ENCODE measurements at regions not wholly inside any gene's neighbourhood (a gene's known extent, or its start where the extent isn't known, plus 50 kb on each side); places are given as distances from the start of the nearest gene placed in this dataset.

DNA sequence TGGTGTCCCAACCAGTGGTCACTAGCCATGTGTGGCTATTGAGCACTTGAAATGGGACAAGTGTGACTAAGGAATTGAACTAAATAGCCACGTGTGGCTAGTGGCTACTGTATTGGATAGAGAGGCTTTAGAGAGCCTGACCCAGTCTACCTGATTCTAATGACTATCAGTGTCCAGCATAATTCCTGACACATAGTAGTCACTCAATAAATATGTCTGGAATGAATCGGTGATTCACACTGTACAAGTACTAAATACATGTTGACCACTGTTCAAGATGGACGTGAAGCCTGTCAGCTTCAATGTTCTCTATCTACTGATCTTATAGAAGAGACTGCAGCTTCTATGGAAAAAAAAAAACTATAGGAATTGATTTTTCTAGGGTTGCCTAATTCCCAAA is 57.7 kb upstream of the MAST4 start:
- H3K36me3 Mint-ChIP-seq (ENCODE audit: low read depth) = no peaks in the 10 kb centered on the region
- no peak overlapping the region for H3K27ac Mint-ChIP-seq (ENCODE audit: unreplicated experiment)
- no peaks in the 10 kb centered on the region for H3K4me1 Mint-ChIP-seq (ENCODE audit: low read depth)
- H3K9me3 Mint-ChIP-seq (ENCODE audit: low read depth) = no peaks in the 10 kb centered on the region
- peaks cover 7% of the 10 kb centered on the region for H3K27me3 Mint-ChIP-seq (ENCODE audit: low read depth)
- TF ChIP-seq, protein P1, sequence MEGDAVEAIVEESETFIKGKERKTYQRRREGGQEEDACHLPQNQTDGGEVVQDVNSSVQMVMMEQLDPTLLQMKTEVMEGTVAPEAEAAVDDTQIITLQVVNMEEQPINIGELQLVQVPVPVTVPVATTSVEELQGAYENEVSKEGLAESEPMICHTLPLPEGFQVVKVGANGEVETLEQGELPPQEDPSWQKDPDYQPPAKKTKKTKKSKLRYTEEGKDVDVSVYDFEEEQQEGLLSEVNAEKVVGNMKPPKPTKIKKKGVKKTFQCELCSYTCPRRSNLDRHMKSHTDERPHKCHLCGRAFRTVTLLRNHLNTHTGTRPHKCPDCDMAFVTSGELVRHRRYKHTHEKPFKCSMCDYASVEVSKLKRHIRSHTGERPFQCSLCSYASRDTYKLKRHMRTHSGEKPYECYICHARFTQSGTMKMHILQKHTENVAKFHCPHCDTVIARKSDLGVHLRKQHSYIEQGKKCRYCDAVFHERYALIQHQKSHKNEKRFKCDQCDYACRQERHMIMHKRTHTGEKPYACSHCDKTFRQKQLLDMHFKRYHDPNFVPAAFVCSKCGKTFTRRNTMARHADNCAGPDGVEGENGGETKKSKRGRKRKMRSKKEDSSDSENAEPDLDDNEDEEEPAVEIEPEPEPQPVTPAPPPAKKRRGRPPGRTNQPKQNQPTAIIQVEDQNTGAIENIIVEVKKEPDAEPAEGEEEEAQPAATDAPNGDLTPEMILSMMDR (IDR thresholded peaks at IDR 0.05) = no peak
- H3K4me3 Mint-ChIP-seq (ENCODE audit: unreplicated experiment) = no peak overlapping the region
- DNase-seq (ENCODE audit: low spot score) = no peak

DNA sequence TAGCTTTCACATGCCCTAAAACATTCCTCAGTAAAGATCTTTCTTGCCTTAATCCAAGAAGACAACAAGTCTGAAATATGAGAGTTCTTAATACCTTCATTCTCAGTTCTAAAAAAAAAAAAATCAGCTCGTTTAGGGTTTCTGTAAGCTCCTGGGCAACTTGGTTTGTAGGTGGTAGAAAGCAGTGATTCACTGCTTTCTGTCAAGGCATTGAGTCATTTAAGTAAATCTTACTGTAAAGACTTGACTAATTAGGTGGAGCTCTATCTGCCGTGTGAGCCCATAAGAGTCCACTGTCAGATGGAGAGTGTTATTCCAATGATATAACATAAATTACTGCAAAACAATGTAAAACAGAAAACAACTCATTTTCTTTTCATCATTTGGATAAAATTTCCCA is 56.1 kb upstream of the MAST4 start:
- Mint-ChIP-seq H3K4me3 (ENCODE audit: unreplicated experiment) (no peak overlapping the region), H3K27ac (ENCODE audit: unreplicated experiment) (no peak overlapping the region), H3K27me3 (ENCODE audit: low read depth) (peaks cover 5% of the 10 kb centered on the region), H3K4me1 (ENCODE audit: low read depth) (no peaks in the 10 kb centered on the region), H3K36me3 (ENCODE audit: low read depth) (no peaks in the 10 kb centered on the region), H3K9me3 (ENCODE audit: low read depth) (no peaks in the 10 kb centered on the region)
- no peak for DNase-seq (ENCODE audit: low spot score)
- TF ChIP-seq, protein P1 (IDR thresholded peaks at IDR 0.05) = no peak

DNA sequence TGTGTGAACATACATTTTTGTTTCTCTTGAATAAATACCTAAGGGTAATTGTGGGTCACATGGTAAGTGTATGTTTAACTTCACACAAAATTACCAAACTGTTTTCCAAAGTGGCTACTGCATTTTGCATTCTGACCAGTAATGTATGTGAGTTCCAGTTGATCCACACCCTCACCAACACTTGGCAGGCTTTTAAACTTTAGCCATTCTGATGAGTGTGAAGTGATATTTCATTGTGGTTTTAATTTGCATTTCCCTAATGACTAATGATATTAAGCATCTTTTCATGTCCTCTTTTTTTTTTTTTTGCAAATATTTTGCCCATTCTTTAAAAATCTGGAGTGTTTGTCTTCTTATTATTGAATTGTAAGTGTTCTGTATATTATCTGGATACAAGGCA is 53.5 kb upstream of the MAST4 start:
- H3K27ac Mint-ChIP-seq (ENCODE audit: unreplicated experiment) = no peak overlapping the region
- no peaks in the 10 kb centered on the region for H3K36me3 Mint-ChIP-seq (ENCODE audit: low read depth)
- no peak for DNase-seq (ENCODE audit: low spot score)
- H3K4me1 Mint-ChIP-seq (ENCODE audit: low read depth) = no peaks in the 10 kb centered on the region
- H3K9me3 Mint-ChIP-seq (ENCODE audit: low read depth) = peaks cover 8% of the 10 kb centered on the region
- TF ChIP-seq, protein P1 (IDR thresholded peaks at IDR 0.05) = no peak
- H3K27me3 Mint-ChIP-seq (ENCODE audit: low read depth) = no peaks in the 10 kb centered on the region
- no peak overlapping the region for H3K4me3 Mint-ChIP-seq (ENCODE audit: unreplicated experiment)
